Neutrophil (primary cell): ENCODE measurements at regions not wholly inside any gene's neighbourhood (a gene's known extent, or its start where the extent isn't known, plus 50 kb on each side); places are given as distances from the start of the nearest gene placed in this dataset.

Source experiments
- H3K27ac ChIP-seq: fragments of 200-600 bp; sonication (generic); 2 replicates; pipeline ENCODE4 v1.5.1; 2016; ENCODE audit warnings: mild to moderate bottlenecking, moderate library complexity
- H3K27me3 ChIP-seq: fragments of 200-600 bp; sonication (generic); 2 replicates; pipeline ENCODE4 v1.6.0; 2016; ENCODE audit warnings: mild to moderate bottlenecking
- H3K36me3 ChIP-seq: fragments of 200-600 bp; sonication (generic); 2 replicates; pipeline ENCODE4 v1.5.1; 2017
- H3K4me1 ChIP-seq, 2 experiments: fragments of 200-600 bp in 1 of 2; sonication (generic) in 1 of 2; 1 replicate in 1 of 2; 2 replicates in 1 of 2; pipeline versions ENCODE4 v1.5.1 to v1.6.1; 2013 to 2016; ENCODE audit warnings: low read depth in 1 of 2, low read length in 1 of 2, mild to moderate bottlenecking in 1 of 2, moderate library complexity in 1 of 2; ENCODE audit not compliant: control insufficient read depth in 1 of 2, insufficient read depth in 1 of 2
- H3K4me3 ChIP-seq, 2 experiments: fragments of 200-600 bp in 1 of 2; sonication (generic) in 1 of 2; 1 replicate in 1 of 2; 2 replicates in 1 of 2; pipeline ENCODE4 v1.5.1; 2013 to 2016; ENCODE audit warnings: low read depth in 1 of 2, low read length in 1 of 2, mild to moderate bottlenecking in 1 of 2, moderate library complexity in 1 of 2
- H3K9me3 ChIP-seq: fragments of 200-600 bp; sonication (generic); 2 replicates; pipeline ENCODE4 v1.5.1; 2016
- TF ChIP-seq, protein P1 (sequence below): fragments of 200-600 bp; sonication (generic); IDR thresholded peaks from 2 replicates; pipeline ENCODE4 v1.5.1; 2016; ENCODE audit warnings: antibody characterized with exemption

DNA sequence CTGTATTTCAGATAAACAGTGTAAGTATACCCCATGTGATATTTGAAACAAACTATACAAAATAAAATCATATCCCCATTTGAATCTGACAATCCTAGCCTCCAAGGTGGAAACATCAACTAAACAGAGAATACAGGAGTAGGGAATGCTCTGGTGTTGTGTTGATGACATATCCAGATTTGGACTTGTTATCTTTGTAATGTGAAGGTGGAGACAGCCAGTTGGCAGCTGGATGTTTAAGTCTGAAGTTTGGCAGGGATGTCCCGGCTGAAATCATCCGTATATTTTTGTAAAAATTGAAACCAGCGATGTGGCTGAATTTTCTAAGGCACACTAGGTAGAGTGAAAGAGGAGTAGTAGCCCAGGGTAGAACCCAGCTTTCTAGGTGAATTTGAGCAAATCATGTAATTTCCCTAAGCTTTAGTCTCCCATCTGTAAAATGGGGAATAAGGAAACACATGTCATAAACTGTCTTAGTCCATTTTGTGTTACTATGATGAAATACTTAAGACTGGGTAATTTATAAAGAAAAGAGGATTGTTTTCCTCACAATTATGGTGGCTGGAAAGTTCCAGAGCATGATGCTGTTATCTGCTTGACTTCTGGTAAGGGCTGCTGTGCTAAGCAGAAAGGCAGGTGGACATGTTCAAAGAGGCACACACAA is 246.6 kb upstream of the APCDD1 start:
- Histone ChIP-seq H3K27ac (no peak overlapping the region), H3K27me3 (no peaks in the 10 kb centered on the region), H3K4me1 (peaks cover 0 to 2% of the 10 kb centered on the region in 2 experiments), H3K9me3 (no peaks in the 10 kb centered on the region), H3K36me3 (no peaks in the 10 kb centered on the region), H3K4me3 (no peak overlapping the region)
- TF ChIP-seq, protein P1, sequence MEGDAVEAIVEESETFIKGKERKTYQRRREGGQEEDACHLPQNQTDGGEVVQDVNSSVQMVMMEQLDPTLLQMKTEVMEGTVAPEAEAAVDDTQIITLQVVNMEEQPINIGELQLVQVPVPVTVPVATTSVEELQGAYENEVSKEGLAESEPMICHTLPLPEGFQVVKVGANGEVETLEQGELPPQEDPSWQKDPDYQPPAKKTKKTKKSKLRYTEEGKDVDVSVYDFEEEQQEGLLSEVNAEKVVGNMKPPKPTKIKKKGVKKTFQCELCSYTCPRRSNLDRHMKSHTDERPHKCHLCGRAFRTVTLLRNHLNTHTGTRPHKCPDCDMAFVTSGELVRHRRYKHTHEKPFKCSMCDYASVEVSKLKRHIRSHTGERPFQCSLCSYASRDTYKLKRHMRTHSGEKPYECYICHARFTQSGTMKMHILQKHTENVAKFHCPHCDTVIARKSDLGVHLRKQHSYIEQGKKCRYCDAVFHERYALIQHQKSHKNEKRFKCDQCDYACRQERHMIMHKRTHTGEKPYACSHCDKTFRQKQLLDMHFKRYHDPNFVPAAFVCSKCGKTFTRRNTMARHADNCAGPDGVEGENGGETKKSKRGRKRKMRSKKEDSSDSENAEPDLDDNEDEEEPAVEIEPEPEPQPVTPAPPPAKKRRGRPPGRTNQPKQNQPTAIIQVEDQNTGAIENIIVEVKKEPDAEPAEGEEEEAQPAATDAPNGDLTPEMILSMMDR: no peak

DNA sequence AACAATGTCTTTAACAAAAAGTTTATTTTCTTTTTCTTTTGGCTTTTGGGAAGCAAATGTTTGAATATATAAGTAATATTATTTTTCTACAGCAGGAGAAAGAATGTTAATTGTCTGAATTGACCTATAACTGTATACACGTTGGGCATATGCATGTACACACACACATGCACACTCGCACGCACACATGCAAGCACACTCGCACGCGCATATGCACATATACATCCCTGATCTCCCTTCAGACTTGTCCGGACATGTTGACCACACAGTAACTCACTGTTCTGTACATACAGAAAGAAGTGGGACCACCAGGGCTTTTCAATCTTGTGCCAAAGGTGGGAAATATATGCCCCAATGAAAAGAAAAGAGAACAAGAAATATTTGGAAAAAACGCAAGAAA is 245.1 kb upstream of the APCDD1 start:
- TF ChIP-seq, protein P1: no peak

DNA sequence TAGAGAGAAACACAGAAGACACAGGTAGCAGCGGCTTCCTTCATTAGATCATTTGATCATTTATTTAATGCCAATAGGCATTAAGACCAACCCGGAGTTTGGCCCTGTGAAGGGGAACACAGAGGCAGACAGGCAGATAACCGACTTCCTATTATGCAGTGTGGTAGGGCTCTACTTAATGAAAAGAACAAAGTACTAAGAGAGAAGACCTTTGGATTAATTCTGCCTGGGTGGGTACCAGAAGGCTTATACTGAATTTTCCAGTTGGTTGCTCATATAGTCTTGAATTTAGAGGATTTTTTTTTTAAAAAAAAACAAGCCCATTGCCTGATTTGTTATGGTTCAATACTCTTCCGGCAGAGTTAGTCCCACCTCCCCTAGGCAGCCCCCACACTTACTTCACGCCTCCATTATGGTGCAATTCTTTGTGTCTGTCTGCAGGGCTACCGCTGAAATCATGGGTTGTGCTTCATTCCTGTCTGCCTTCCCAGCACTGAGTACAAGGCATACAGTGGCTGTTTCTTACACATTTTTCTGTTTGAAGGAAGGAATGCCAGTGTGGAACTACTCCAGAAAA is 244.3 kb upstream of the APCDD1 start:
- peaks cover 11 to 15% of the 10 kb centered on the region in 2 experiments for H3K4me1 ChIP-seq
- no peak overlapping the region for H3K4me3 ChIP-seq
- no peaks in the 10 kb centered on the region for H3K9me3 ChIP-seq
- no peaks in the 10 kb centered on the region for H3K36me3 ChIP-seq
- TF ChIP-seq, protein P1: no peak
- no peak overlapping the region for H3K27ac ChIP-seq
- no peaks in the 10 kb centered on the region for H3K27me3 ChIP-seq

More for the DNA sequence above, 245.1 kb upstream of the APCDD1 start:
- peaks cover 9 to 15% of the 10 kb centered on the region in 2 experiments for H3K4me1 ChIP-seq
- H3K27me3 ChIP-seq: no peaks in the 10 kb centered on the region
- H3K27ac ChIP-seq: no peak overlapping the region
- H3K9me3 ChIP-seq: no peaks in the 10 kb centered on the region
- H3K36me3 ChIP-seq: no peaks in the 10 kb centered on the region
- H3K4me3 ChIP-seq: no peak overlapping the region

DNA sequence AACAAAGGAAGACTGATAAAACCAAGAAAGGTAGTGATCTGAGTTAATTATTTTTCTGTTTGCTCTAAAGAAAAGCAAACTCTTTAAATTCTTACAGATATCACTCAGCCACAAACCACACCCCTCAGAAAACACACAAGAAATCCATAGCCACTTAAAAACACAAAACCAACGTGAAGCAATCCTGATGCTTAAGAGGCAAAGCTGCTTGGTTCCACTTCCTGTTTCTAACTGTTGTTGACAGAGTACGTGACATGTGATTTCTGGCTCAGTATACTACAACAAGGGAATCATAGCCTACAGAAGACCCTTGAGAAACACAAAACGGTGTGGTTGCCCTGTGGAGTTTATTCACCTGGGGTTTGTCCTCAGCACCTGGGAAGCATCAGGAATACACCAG is 240.9 kb upstream of the APCDD1 start:
- H3K36me3 ChIP-seq: no peaks in the 10 kb centered on the region
- H3K9me3 ChIP-seq: no peaks in the 10 kb centered on the region
- TF ChIP-seq, protein P1: no peak
- peaks cover 15 to 17% of the 10 kb centered on the region in 2 experiments for H3K4me1 ChIP-seq
- H3K27me3 ChIP-seq: no peaks in the 10 kb centered on the region
- peak overlapping the region; percentile 69 for H3K27ac ChIP-seq
- peak overlapping the region; percentile 18 to 29 for H3K4me3 ChIP-seq

DNA sequence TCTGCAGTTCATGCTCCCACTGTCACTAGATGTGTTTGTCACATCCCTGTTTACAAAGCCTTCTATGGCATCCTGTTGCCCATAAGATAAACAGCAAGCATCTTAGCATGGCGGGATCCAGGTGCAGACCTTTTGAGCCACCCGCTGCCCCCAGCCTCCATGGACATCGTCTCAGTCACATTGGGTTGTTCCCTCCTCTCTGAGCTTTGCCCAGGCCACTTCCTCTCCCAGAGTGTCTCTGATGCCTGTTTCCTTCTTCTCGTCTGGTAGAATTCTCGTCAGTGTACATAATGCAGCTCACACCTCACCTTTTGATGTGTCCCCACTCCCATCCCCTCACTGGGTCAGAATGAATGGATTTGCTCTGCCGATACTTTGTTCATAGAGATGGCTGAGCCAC is 239.0 kb upstream of the APCDD1 start:
- Histone ChIP-seq H3K27ac (no peak overlapping the region), H3K27me3 (no peaks in the 10 kb centered on the region), H3K4me1 (peaks cover 15 to 17% of the 10 kb centered on the region in 2 experiments), H3K36me3 (no peaks in the 10 kb centered on the region), H3K4me3 (no peak overlapping the region), H3K9me3 (no peaks in the 10 kb centered on the region)
- TF ChIP-seq, protein P1: no peak
